D341Med (cell line): ENCODE measurements at regions not wholly inside any gene's neighbourhood (a gene's known extent, or its start where the extent isn't known, plus 50 kb on each side); places are given as distances from the start of the nearest gene placed in this dataset.
"Not testable (repeated sequence)": the region's sequence is repeated elsewhere in the genome, so short reads cannot be mapped to it uniquely, and the experiment has no call there.

ENCODE experiments used
- DNase-seq: peaks from one replicate; pipeline ENCODE4 v3.0.0; 2012; ENCODE audit warnings: low spot score

DNA sequence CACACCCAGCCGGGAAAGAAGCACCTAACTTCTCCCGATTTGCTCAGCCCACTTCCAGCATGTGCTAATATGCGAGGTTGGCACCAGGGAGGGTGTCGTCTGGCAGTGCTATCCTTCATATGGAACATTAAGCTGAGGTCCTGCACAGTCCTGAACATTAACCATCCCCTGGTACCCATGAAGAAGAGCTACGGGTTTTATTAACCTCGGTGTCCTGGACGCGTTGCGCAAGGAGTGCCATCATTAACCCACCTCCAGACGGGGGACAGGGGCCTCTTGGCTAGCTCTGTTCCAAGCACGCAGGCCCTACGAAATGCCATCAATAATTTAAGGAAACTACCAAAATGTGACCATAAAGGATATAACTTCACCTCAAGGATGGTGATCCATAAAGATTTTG is 193.5 kb downstream of the MAF start:
- DNase-seq: no peak

DNA sequence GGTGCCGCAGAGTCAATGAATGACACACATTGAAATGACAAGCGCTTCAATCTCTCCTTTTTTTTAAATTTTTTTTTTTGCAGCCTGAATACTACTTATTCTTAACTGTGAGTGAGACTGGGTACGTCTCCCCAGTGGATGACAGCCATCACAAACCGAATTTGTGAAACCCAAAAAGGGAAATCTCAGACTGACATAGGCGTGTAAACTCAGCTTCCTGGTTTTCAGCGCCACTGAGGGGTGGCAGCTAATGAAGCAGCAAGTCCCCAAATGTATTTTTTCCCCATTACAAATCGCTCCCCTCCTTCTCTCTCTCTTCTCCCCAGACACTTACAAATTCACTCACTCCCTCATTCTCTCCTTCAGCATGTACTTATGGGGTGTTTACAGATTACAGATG is 196.0 kb downstream of the MAF start:
- DNase-seq: no peak

DNA sequence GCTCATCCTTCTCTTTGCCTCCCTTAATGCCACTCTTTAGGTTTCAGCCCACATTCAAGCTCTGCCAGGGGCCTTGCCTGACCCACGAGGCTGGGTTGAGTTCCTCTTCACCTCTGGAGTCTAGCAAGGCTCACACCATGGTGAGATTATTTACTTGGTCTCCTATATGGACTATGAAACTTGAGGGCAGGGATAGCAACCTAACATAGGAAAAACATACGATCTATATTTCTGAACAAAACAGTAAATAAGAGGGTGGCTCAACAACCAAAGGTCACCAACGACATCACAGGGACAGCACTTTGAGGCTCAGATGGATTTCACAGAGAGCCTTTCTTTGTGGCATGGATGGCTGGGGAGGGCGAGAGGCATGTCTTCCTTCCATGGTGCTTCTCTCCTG is 197.0 kb downstream of the MAF start:
- DNase-seq: no peak

DNA sequence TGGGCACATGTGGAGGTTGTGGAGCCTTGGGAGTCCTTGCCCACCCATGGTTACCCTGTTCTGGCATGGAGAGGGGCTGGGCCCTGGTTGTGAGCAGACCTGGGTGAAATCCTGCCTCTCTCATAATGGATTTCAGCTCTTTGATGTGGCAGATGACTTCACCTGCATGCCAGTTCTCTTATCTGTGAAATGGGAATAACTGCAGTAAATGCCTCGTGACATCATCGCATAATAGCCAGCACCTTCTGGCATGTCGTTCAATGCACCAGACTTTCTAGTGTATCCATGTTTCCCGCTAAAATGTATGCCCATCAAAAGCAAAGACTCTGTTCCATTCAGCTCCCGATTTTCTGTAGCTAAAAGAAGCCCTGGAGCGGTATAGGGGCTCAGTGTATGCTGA is 197.6 kb downstream of the MAF start:
- DNase-seq: no peak

DNA sequence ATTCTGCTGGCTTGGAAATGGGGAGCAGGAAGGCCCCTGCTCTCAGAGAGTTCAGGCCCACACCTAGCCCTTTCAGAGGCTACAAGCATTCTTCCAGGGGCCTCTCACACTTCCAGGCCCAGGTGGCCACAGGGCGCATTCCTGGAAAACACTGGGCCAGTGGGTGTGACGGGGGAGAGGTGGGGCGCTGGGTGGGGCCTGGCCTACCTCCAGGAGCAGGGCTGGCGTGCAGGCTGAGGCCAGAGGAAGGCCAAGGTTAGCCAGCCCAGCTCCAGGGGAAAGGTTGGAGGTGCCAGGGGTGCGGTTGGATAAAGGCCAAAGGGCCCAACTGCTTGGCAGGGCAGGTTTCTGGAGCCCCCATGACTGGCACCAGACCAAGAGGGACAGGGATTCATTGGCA is 198.2 kb downstream of the MAF start:
- DNase-seq: no peak

DNA sequence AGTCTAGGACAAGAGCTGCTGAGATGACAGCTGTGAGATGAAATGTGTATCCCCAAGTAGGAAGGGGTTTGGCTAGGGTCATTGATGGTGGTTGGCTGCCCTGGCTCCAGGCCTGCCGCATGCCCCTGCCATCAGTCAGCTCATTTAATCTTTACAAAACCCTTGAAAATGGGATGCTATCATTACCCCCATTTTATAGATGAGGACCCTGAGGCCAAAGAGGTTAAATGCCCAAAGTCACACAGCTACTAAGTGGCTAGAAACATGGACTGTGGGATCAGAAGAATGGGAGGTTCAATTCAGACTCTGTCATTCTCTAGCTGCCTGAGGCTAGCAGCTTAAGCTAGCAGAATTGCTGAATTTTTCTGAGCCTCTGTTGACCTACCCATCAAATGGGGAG is 198.8 kb downstream of the MAF start:
- no peak for DNase-seq

DNA sequence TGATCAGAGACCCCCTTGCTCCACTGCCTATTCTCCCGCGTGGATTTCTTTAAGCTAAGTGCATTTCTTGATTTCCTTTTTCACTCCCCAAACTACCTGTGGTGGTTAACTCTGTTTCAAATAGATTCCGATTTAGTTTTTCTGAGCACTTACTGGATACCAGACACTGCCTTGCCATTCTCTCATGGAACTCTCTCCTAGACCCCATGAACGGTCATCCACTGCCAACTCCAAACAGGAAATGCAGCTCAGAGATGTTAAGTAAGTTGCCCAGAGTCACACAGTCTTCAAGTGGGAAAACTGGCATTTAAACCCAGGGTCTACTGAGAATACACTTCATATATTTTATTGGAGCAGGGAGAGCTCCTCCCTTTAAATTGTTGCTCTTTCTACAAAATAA is 199.4 kb downstream of the MAF start:
- no peak for DNase-seq

DNA sequence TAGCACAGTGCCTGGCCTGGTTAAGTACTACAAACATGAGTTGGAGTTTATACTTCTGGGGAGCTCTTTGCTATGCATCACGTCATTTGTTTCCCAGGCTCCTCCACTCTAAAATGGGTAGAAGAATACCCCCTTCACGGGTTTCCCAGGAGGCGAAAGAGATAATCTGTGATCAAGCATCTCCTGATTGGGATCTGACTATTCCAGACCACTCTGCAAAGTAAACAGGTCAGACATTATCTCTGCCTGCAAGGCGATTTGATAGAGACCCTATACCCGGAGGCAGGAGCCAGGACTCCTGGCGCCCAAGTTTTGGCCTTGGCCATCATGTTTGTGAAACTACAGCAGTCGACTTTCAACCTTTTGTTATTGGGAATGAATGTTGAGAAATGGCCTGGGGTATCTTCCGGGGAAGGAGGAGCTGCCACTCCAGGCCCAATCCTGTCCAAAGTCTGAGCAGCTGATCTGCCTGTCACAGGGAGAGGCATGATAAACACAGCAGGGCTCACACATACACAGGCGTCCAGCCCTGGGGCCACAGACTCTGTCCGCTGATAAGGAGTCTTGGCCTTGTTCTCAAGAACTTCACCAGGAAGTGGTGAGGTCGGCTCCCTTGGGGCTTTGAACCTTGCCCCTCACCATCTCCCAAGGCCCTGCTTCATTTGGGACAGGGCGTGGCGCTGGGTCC is 199.9 kb downstream of the MAF start:
- no peak for DNase-seq

DNA sequence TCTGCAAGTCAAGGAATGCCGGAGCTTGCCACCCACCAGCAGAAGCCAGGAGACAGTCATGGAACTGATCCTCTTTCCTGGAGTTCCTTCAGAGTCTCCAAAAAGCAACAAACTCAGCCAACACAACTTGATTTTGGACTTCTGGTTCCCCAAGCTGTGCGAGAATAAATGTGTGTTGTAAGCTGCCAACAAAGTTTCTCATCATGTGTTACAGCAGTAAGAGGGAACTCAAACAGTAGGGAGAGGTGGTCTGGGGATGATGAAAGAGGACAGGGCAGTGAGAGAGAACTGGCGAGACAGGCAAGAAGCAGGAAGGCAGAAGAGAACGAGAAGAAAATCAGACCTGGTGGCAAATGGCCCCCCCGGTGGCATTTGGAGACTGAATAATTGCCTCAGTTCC is 204.9 kb downstream of the MAF start:
- DNase-seq: no peak

DNA sequence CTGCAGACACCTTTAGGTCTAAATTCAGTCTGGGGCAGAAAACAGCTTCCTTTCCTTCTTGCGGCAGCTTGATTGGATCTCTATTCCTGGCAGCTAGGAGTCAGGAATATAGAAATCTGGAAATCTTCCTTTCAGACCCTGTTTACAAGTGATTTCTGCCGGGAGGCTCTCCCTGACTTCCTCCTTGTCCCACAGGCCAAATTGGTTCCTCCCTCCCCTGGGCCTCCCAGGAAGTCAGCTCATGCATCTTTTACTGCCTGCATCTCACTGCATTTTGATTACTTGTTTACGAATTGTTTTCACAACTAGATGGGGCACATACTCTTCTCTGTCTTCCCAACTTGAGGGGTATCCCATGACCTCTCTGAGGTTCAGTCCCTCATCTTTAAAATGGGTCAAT is 206.3 kb downstream of the MAF start:
- DNase-seq: no peak

DNA sequence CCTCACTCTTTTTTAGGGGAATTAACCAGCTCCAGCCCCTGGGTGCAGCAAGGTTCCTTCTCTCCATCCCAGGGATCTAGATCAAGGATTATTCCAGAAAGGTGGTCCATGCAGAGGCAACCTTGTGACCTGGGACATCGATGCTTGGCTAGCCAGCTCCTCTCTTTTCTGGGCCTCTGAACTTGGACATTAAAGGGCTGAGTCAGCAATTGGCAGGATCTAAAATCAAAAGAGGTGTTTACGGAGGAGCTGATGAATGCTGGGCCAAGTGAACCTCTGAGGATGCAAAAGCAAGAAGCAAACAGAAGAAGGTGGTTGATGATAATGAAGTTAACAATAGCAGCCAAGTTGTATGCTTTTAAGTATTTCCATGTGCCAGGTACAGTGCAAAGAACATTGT is 207.0 kb downstream of the MAF start:
- no peak for DNase-seq

DNA sequence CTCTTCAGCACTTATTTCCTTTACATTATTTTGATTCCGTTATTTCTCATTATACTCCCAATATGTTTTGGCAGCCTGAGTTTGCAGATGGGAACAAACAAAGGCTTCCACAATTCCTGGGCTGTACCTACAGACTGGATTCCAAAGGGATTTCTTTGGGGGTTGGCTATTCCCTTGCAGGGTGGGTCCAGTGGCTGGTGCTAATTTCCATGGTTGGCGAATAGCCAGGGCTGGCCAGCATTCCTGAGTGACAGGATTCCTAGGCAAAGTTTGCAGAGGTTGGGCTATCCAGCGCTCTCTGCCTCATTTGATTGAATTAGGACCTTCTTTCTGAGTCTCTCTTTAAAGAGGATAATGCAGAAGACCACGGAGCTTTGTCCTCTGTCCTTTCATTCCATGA is 207.4 kb downstream of the MAF start:
- DNase-seq: no peak

DNA sequence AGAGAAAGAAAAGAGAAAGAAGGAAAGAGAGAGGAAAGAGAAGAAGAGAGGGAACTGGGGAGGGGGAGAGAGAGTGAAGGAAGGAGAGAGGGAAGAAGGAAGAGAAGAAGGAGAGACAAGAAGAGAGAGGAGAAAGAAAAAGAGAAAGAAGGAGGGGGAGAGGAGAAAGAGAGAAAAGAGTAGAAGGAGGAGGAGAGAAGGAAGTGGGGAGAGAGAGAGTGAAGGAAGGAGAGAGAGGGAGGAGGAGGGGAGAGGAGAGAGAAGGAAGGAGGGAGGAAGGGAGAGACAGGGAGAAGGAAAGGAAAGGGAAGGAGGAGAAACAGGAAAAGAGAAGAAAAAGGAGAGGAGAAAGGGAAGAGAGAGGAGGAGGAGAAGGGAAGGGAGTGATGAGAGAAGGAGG is 208.5 kb downstream of the MAF start:
- DNase-seq: no peak

DNA sequence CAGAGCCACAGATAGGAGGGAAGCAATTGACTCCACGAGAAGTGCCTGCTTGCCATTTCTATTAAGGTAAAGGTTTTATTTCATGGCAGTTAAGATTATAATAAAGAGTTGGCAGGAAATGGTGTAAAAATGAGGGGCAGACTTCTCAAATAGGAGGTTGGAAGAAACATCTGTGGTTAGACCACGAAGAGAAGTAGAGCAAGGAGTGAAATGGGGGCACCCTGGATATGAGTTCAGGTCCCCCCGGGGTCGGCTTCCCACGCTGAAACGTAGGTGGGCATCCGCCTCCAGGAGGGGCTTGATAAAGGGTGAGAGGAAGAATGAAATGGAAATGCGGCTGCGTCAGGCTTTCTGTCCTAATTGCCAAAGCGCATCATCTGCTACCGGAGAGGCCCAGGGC is 209.1 kb downstream of the MAF start:
- DNase-seq: no peak

DNA sequence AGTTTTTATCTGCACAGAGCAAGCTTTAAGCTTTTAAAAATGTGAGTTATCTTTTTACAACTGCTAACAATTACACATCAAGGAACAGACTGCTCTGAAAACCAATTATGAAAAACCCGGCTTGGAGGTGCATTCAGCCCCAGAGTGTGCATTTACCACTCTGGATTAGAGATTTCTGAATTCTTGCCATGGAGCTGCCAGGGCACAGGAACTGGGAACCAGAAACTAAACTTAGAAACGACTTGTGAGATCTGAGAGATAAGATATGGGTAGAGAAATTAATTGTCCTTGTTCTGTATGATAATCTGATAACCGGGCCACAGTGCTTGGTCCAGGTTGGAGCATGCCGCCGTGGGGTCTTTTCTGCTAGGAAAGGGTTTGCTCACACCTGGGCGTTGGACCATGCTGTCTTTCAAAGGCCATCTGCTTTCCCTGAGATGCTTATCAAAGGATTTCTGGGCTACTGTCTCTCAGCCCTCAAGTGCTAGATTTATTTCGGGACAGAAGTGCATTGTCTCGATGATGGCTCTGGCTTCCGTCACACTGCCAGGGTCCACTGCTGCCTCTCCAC is 210.0 kb downstream of the MAF start:
- no peak for DNase-seq

DNA sequence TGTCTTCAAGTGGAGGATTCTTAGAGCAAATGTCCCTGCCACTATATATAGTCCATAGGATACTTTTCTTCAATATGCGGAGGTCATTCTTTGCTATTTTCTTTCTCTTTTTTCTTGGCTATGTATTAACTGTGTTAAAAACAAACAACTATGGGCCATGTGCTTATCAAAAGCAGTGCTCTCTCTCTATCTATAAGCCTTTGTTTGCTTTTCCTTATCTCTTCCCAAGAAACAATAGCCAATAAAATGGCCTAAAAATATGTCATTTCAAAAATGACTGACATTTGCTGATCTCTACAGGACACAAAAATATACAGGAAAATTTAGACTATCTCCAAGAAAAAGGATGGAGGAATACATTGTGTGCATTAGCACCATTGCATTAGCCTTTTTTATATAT is 212.1 kb downstream of the MAF start:
- DNase-seq: no peak

DNA sequence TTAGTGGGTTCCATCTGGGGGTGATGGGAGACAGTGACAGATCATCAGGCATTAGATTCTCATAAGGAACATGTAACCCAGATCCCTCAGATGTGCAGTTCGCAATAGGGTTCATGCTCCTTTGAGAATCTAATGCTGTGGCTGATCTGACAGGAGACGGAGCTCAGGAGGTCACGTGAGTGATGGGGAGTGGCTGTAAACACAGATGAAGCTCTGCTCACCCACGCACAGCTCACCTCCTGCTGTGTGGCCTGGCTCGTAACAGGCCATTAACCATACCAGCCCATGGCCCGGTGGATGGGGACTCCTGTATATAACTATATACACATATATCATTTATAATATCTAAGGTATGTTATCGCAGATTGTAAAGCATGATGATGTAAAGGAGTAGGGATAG is 214.2 kb downstream of the MAF start:
- no peak for DNase-seq

DNA sequence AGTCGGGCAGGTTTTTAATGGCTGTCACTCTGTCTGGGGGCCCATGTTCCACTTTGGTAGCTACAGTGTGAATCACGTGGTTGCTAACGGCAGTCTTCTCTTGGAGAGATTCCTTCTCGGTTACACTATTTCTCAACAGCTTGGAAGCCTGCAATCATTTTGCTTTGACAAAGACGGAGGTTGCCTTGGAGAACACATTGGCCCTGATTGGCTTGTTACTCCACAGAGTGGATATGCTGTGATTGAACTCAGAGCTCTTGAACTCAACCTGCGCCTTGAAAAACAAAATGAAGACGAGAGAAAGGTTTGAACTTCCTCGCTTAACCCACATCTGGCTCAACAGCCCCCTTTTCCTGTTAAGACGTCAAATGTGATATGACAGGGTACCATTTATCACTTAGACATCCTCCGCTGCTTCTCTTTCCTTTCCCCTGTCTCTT is 218.9 kb downstream of the MAF start:
- DNase-seq: no peak

DNA sequence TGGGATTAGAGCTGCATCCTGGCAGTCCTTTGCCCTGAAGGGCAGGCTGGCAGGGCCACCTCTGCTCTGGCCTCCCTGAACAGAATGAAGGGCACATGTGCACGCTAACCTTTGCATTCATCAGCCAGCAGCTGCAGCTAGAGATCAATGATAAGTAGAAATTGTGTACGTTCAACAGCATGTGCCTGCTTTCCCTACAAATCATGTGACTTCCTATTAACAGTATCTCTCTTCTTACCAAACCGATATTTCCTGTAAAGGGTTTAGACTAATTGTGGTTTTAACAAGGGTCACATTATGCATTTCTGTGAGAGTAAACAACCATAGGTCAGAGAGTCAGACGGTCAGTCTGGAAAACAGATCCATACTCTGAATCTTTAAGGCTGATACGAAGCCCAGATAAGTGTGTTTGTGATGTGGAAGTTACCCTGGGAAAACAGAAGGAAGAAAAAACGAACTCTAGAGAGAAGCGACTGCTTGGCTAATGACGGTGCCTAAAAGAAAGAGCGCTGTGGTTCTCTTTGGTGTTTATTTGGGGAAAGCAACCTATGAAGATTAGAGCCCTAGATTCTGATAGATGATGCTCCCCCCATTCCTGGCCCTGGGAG is 219.4 kb downstream of the MAF start:
- no peak for DNase-seq

DNA sequence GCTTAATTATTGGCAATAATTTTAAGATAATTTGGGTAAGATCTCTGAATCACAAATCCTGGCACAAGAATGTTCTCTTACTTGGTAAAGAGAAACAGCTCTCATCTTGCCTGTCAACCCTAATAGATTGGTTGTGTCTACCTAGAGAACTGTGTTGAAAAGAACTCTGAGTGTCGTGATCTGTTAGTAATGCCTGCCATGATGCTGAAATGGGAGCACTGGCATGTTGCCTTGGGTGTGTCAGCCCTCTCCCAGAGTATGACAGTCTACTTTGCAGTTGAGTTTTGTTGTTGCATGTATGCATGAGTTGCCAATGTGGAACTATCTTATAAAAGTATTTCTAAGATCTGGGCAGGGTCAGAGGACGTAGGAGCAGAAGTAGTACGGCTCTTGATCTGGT is 221.4 kb downstream of the MAF start:
- no peak for DNase-seq

DNA sequence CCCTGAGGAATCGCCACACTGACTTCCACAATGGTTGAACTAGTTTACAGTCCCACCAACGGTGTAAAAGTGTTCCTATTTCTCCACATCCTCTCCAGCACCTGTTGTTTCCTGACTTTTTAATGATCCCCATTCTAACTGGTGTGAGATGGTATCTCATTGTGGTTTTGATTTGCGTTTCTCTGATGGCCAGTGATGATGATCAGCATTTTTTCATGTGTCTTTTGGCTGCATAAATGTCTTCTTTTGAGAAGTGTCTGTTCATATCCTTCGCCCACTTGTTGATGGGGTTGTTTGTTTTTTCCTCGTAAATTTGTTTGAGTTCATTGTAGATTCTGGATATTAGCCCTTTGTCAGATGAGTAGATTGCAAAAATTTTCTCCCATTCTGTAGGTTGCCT is 223.5 kb downstream of the MAF start:
- not testable (repeated sequence) for DNase-seq

DNA sequence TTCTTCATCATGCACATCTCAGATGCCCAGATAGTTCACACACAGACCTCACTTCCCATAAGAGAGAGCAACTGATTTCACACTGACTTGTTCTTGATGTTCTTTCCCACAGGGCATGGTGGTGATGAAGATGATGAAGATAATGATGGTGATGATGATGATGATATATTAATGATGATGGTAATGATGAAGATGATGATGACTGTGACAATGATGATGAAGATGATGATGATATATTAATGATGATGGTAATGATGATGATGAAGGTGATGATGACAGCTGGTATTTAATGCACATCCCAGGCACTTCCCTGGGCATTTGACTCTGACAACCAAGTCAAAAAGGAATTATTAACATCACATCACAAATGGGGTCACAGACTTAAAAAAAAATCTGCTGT is 225.2 kb downstream of the MAF start:
- no peak for DNase-seq

DNA sequence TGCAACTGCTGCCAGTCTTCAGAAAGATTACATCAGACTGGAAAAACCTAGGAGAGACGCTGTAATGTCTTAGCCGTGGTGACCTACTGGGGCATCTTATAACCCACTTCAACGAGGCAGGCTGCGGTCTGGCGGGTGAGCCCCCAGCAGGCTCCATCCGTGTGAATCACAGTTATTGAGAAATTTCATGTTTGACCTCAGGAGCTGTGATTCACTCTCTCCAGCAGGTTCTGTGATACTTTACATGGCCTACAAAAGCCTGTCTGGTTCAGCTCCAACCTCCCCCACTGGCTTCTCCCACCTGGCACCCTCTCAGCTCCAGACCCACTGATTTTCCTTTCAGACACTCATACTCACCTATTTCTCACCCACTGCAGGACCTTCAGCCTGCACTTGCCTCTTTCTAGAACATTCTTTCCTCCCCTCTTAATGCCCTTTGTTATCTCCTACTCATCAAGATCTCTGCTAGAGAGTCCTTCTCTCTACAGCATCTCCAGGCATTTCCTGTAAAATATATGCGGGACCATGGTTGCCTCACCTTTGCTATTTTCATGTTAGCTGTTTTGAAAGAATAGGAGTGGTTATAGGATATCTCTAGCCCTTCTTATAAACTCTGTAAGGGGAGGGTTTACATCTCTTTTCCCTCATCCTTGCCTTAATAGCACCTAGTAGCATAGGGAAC is 227.9 kb downstream of the MAF start:
- no peak for DNase-seq
